Activated T-cell treated with anti-CD3 and anti-CD28 coated beads for 1 hour (primary cell): ENCODE measurements at regions not wholly inside any gene's neighbourhood (a gene's known extent, or its start where the extent isn't known, plus 50 kb on each side); places are given as distances from the start of the nearest gene placed in this dataset.

ENCODE experiments used
- DNase-seq: peaks from one replicate; pipeline ENCODE4 v3.0.0-alpha.2; 2020; ENCODE audit warnings: low read depth

DNA sequence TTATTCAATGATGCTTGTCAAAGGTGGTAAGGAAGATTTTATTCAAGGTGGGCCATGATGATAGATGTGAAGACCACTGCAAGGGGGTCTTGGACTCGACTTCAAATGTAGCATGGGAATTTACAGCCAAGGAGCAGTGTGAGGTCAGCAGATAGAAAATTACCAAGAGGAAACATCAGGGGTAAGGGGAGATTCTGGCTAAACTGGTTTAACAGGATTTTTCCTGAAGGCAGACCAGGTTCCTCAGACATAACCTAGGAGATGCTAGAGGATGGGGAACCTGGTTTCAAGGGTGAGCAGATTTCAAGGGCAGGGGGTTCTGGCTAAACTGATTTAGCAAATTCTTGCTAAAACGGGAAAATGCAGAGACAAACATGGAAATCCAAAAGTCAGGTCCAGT lies 464.9 kb downstream of the TAFA4 start:
- no peak for DNase-seq

DNA sequence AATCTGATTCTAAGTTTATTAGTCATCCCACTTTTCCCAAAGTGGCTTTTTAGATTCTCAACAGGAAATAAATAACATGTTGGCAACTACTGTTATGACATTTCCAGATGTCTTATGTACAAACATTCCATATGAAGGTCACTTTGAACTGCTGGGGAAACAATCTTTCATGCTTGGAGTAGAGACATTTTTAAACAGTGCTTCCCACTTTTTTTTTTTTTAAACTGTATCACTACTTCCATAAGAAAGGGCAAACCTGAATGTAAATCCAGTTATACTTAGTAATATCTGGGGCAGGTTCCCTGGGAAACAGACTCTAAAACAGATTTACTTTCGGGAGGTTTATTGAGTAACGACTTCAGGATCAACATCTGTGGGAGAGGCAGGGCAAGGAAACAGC lies 473.8 kb downstream of the TAFA4 start:
- no peak for DNase-seq

DNA sequence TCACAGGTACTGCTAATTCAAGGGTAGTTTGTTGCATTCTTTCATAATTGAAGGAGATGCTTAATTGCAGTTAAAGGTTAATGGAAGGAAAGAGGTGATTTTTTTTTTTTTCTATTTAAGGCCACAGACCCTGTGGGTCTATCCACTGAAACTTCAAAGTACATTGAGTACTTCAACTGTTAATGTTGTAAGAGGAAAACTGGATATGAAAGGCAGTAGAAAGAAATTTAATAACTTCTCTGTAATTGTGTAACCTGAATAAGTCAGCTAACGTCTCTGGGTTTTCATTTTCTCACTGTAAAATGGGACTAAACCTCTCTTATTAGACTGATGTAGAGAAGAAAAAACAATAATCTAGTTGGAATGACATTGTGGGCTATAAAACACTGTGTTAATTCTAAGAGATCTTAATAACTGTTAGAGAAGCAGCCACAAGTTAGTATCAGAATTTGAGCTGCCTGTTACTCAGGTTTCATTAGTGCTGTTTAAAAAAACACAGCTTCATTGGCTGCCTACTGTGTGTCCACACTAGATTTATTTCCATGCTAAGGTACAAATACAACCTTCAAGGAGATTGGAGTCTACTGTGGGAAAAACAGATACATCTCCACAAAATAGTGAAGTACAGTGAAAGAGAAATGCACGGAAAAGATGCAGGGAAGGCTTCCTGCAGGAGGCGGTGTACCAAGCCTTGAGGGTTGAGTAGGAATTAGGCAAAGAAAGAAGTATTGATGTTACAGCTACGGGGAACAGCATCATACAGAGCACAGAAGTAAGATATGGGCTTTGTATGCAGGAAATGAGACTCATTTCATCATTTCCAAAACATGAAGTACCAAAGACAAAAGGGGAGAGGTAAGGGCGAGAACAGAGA lies 483.6 kb downstream of the TAFA4 start:
- no peak for DNase-seq

DNA sequence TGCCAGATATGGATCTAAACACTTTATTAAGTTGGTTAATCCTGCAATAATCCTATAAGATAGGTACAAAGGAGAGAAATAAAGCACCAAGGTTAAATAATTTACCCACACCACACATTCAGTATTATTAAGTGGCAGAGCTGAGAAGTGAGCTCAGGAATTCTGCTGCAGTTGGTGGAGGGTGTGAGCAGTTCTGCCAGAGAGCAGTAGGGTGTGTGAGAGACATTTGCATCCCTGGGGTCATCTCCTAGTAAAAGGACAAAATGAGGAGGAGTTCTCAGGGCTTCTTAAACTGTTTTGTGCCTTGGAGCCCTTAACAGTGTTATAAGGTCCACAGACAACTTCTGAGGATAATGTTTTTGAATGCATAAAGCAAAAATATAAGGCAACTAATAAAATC lies 484.5 kb downstream of the TAFA4 start:
- no peak for DNase-seq

DNA sequence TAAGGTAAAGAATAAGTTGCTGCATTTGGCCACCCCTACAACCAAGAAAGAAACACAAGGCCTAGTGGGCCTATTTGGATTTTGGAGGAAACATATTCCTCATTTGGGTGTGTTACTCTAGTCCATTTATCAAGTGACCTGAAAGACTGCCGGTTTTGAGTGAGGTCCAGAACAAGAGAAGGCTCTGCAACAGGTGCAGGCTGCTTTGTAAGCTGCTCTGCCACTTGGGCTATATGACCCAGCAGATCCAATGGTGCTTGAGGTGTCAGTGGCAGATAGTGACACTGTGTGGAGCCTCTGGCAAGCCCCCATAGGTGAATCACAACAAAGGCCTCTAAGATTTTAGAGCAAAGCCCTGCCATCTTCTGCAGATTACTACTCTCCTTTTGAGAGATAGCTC lies 491.3 kb downstream of the TAFA4 start:
- no peak for DNase-seq

DNA sequence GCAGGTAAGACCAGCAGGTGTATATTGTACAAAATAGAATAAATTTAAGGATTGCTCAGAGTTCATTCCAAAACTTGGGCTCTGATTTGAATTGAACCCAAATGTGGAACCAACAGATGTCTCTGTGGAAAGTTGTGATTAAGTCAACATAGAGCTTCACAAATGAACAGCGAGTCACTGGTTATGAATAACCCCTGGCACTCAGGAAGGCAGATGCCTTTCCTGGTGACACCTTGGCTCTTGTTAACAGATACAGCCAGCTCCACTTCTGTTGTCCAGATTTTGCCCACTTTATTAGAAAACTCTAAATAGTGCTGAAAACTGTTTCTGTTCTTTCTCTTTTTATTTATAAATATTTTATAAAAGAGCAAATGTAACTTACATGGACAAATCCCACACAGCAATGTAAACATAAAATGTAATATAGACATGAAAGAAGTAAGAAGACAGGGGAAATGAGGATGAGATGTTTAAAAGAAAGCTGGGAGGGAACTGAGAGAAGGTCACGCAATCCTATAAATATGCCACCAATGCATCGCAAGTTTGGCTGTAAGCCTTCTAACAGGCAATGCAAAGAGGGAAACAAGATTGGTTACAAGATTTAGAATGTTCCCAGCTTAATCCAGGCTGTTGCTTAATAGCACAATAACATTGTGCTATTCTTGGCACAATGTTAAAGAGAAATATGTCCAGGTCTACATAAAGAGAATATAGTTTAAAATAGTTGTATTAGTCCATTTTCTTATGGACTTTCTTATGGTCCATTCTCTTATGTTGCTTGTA lies 495.5 kb downstream of the TAFA4 start:
- DNase-seq: no peak

DNA sequence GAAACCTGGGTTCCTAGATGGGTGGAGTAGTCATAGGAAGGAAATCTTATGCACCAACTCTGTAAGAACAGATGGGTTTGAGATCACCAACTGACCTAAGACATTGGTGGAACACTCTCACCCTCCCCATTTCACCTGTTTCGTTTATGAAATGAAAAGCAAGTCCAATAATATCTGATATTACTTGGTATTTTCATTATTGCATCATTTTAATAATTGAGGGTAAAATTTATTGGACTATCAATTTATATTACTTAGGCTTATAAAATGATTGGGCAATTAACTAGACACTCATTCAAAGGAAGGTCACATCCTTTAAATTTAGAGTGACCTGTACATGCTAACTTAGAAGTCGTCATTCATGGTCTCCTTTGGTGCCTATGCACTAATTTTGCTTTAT lies 503.9 kb downstream of the TAFA4 start:
- no peak for DNase-seq

DNA sequence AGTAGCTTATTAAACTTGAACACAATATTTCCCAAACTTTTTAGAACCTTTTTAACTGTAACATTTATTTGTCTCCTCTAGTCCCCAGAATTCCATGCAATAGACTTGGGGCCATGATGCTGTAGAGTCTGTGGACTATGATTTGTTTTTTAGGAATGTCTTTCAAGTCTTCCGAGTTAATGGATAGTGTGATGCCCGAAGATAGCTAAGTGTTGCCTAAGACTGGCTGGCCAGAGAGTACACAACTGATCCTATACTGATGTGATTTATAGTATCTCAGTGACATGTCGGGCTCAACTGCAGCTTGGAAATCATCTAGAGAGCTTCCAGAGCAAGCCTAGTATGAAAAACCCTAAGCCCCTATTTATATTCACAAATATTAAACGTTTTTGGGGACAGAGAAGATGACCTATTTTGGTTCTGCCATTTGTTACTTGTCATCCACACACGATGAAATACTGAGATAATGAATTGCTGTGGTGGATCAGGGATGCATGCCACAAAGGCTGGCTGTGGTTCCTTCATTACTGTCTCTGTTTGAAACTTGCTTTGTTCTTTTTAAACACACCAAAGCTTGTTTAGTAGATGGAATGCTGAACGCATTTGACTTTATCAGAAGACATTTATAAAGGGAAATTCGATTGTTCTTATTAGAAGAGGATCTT lies 507.4 kb downstream of the TAFA4 start:
- DNase-seq: no peak

DNA sequence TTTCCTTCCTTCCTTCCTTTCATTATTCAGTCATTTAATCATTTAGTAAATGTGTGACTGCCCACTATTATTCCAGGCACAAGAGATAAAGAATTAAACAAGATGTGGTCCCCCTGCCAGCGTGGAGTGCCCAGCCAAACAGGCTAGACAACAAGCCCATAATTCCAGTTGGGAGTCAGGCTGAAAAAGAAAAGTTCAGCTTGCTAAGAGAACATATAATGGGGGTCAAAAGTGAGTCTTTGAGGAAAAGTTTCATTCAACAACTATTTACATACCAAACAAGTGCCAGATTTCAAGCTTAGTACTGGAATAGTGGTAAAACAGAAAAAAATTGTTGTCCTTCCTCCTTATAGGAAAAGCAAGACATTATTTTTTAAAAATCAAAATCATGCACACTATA lies 523.7 kb downstream of the TAFA4 start:
- DNase-seq: no peak

DNA sequence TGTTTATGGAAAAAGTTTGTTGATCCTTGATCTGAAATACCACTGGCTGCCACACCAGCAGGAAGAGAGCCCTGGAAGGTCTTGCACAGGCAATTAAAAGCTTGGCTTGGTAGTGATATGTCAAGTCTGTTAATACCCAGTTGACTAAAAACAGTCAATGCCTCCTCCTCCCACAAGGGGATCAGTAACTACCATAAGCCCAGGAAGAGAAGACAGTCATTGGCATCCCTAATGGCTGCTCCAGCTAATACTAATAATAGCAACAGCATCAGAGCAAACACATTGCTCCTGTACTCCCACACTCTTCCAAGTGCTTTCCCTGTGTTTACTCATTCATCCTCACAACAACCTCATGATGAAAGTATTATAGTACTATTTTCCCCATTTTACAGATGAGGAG lies 528.6 kb downstream of the TAFA4 start:
- DNase-seq: no peak

DNA sequence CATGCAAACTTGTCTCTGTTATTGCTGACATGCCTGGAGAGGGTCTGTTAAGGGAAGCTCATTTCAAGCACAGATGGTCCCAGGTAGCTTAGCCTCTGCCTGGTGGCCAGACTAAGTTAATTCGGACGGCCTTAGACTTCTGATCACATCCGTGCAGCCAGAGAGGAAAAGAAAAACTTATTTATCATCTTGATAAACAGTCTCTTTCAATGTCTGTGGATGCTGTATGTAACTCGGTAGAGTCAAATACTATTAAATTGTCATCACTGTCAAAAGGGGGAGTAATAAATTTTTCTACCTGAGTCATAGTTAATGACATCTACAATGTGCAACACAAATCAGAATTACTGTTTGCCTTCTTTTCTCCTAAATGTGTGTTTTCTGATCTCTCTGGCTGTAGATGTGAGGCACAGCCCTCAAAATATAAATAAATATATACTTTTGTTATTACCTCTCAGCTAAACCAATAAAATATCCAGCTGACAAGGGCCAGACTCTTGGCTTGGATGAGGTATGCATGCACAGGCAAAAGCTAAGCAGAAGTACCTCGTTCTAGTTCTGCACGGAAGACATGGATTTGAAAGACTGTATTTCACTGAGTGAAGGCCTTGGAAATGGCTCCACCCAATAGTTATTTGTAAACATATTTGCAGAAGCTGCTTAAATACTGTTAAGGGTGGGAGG lies 530.0 kb downstream of the TAFA4 start:
- no peak for DNase-seq

DNA sequence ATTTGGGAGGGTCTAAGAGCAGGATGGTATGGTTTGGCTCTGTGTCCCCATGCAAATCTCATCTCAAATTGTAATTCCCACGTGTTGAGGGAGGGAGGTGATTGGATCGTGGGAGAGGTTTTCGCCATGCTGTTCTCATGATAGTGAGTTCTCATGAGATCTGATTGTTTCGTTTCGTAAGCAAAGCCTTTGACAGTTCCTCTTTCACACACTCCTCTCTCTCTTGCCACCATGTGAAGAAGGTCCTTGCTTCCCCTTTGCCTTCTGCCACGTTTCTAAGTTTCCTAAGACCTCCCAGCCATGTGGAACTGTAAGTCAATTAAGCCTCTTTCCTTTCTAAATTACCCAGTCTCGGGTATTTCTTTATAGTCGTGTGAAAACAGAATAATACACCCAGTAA lies 553.7 kb downstream of the TAFA4 start:
- DNase-seq: no peak

DNA sequence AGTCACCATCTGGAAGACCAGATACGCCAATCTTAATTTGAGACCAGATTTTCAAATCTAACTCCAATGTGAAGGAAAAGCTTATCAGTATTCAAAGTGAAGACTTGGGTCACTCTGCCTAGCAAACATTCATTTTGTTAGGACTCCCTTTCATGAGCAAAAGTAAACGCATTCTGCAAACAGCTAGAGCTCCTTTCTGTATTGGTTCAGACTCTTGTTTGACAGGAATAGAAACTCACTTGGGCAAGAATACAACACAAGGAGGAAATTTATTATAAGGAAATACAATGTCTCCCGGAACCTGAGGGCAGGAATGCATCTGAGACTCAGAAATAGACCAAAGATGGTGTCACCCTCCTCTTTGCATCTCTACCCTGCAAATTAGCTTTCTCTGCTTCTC lies 558.6 kb downstream of the TAFA4 start:
- no peak for DNase-seq

DNA sequence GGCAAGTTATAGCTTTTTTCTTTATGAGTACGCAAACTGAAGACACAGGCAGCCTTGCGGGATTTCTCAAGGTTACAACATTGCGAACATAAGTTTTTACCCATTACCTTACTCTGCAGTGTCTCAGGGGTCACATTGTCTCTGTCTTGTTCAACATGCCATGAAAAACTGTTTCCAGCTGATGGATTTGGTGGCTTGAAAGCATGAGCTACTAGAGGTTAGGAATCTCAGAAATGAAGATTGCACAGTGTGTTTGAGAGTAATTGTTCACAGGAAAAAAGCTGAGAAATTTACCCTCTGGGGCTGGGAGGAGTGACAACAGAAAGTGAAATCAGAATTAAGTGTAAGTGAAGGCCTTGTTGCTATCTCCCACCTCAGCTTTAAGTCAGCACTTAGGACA lies 568.6 kb downstream of the TAFA4 start:
- DNase-seq: no peak

DNA sequence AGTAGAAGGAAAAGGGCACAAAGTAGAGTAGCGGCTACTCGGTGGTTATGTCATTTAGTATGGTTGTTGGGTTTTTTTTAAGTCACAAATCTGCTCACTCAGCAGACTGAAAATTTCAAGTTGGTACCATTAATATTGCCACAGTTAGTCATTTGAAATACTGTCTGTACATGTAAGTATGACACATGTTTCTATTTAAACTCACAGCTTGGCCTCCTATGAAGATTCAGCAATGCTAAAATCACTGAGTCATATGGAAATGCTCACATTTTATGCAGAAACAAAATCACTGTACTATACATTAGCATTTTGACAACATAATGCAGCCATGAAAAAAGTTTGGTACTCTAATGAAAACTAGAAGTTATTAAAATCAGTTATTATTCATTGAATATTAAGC lies 571.9 kb downstream of the TAFA4 start:
- DNase-seq: no peak

DNA sequence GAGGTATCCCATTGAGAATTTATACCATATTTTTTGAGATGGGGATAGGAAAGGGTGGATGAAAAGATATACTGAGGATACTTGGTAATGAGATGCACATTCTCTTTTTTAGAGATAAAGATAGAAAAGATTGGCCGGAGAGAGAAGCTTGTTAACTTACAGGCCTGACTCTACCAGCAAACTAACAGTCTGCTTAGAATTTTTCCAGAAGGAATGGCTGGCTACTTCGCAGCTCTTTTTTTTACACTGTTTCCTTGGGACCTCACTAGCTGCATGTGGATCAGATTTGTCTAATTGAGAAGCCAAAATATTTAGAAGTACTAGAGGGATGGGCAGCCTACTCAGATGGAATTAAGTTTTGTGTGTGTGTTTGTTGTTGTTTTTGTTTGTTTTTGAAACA lies 586.6 kb downstream of the TAFA4 start:
- no peak for DNase-seq

DNA sequence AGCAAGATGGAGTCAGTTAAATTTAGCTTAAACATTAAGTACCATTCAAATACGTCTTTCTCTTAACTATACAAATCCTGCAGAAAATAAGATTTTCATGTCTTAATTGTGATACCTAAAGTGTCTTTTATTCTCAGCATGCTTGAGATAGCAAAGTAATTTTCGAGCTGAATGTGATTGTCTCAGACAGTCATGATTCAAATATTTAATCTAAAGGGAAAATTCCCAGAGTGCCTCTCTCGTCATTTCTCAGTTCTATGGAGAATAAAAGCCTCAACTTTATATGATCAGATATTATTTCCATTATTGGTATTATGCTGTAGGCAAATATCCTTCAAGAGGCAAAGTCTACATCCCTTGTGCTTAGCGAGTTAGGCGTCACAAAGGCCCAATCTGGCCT lies 589.9 kb downstream of the TAFA4 start:
- no peak for DNase-seq

DNA sequence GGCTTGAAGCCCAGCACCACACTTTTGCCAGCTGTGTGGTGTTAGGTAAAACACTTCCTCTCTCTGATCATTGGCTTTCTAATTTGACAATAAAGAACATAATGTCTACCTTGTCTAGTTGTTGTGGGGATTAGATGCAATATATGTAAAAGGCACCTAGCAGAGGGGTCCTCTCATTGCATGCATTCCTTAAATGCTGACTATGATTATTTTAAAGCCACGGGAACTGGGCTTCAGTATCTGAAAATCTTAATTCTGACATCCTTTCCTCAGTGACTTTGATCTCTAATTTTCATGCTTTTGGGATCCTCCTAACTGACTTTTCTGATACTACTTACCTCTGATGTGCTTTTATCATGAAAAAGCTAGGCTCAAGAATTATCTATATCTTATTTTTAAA lies 596.3 kb downstream of the TAFA4 start:
- no peak for DNase-seq

DNA sequence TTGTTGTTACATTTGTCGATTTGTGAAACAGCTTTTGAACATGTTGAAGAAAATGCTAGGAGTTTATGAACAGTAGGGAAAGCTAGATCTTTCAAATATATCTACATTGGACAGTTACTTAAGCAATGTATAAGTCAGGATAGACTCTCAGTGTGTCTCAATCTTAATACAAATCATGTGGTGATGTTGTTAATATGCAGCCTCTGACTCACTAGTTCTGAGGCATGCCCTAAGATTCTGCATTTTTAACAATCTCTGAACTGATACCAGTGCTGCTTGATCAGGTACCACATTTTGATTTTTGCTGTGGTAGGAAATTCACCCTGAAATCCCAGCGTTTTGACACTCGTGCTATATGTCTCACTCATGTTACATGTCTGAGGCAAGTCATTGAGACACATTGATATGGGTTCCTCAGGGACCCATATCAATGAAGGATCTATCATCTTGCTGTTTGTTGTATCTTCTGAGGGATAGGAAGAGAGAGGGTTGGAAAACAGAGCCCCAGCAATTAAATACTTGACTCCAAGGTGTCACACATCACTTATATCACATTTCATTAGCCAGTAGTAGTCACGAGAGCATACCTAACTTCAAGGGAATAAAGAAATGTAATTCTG lies 597.9 kb downstream of the TAFA4 start:
- no peak for DNase-seq

DNA sequence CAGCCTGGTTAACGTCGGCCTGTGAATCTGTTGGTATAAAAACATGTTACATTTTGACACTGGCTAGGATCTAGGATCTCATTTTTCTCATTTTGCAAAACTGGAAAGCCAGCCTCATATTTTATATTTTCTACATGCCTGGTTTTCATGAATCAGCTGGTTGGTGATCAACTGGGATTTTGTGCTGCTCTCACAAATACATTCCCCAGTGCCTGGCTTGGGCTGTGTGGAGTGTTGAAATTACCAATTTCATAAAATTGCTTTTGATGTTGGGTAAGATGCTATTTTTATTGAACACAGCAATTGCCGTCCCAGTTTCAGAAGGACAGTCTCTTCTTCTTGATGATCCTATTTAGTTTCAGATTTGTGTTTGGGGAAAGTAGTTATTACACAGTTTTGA lies 604.3 kb downstream of the TAFA4 start:
- no peak for DNase-seq

DNA sequence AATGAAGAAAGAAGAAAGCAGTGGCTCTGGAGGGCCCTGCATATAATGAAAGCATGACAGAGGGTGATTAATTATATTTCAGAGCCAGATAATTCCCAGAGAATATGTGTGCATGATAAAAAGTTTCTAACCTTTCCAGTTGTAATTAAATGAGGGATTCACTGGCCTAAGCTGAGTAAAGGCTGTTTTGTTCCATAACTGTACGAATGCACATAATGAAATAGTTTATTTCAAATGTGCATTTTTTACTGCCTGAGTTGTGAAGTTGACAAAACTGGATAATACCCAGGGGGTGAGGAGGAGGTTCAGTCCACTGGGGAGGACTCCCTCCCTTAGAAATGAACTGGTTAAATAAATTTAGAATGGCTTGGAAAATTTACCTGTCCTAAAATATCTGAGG lies 616.4 kb downstream of the TAFA4 start:
- DNase-seq: no peak

DNA sequence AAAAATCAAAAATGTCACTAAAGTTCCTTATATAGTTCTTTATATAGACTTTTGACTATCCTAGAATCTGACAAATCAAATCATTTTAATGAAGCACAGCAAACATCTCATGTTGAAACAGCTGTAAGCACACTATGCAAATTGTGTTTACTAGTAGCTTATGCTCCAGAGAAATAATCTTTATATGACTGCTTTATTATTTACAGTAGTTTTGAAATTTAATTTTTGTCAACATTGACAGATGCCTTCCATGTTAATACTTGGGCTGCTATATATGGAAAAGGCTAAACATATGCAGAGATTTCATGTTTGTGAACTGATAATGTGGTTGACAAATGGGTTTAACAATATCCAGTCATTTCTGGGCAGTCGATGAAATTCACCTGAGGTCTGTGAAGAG lies 616.8 kb downstream of the TAFA4 start:
- DNase-seq: no peak
